Pancreas (tissue), 10 donors: ENCODE measurements at regions not wholly inside any gene's neighbourhood (a gene's known extent, or its start where the extent isn't known, plus 50 kb on each side); places are given as distances from the start of the nearest gene placed in this dataset.

Experiments used
- ATAC-seq, 4 donors: fragments of 200-7000 bp; cut with Tn5 transposase; one replicate each; pipeline versions ENCODE4 v1.8.0 to v1.9.1; 2020; ENCODE audit warnings: mild to moderate bottlenecking in 4 of 4, moderate library complexity in 4 of 4
- DNase-seq, 6 donors: peaks; one replicate each; pipeline ENCODE4 v3.0.0-alpha.2; 2020
- FAIRE-seq: peaks from 2 replicates; lab custom pipeline; 2012; peaks lifted over from hg19 to GRCh38; lab: Jason Lieb, UNC
- H3K27ac ChIP-seq, 4 donors: fragments of 200-600 bp; sonication (generic); 1 replicate in 3 of 4; 2 replicates in 1 of 4; pipeline versions ENCODE4 v1.5.0 to v1.8.0; 2020
- H3K27me3 ChIP-seq, 4 donors: fragments of 200-600 bp; one replicate each; pipeline ENCODE4 v1.8.0; 2021
- H3K36me3 ChIP-seq, 3 donors: fragments of 200-600 bp; sonication (generic) in 1 of 3; one replicate each; pipeline versions ENCODE4 v1.5.0 to v1.8.0; 2020 to 2021
- H3K4me1 ChIP-seq, 3 donors: fragments of 200-600 bp; one replicate each; pipeline ENCODE4 v1.8.0; 2021
- H3K4me3 ChIP-seq, 4 donors: fragments of 200-600 bp; sonication (generic) in 2 of 4; one replicate each; pipeline versions ENCODE4 v1.5.0 to v1.8.0; 2020 to 2021
- H3K9me3 ChIP-seq, 4 donors: fragments of 200-600 bp; one replicate each; pipeline ENCODE4 v1.8.0; 2021
- WGBS, 2 donors: extraction: QIAGEN DNeasy Blood & Tissue Kit; methylation state at CpG; one replicate each; pipeline ENCODE4 v1.1.7; 2013; 5-methylcytosine and 5-hydroxymethylcytosine counted together
- intact Hi-C, 3 donors: fragments of 100-400 bp; cut with DNase I; formaldehyde crosslinking; loops; one replicate each; pipeline versions ENCODE4 v1.11.1 to v1.14.2; 2022
- TF ChIP-seq, protein P1 (sequence below), 4 donors: fragments of 200-600 bp; sonication (generic) in 3 of 4; IDR thresholded peaks; one replicate each; pipeline versions ENCODE4 v1.5.0 to v1.8.0; 2021; ENCODE audit warnings: antibody characterized with exemption in 4 of 4
- donor health status: healthy with polysubstance abuse.
- donor health status: DM: no; HTN: no; CAD: no; lungs with moderate emphysema.
- donor health status: DM: no; HTN: no; CAD: no.
- donor health status: control.
- donor health status: control.
- donor health status: Bipolar disorder and iron deficiency.
- donor health status: DM: yes; HTN: yes; CAD: no.
- donor health status: DM: no; HTN: no; CAD: no.
- donor health status: DM: no; HTN: no; CAD: no.
- donor health status: DM: yes; HTN: yes; CAD: no.

DNA sequence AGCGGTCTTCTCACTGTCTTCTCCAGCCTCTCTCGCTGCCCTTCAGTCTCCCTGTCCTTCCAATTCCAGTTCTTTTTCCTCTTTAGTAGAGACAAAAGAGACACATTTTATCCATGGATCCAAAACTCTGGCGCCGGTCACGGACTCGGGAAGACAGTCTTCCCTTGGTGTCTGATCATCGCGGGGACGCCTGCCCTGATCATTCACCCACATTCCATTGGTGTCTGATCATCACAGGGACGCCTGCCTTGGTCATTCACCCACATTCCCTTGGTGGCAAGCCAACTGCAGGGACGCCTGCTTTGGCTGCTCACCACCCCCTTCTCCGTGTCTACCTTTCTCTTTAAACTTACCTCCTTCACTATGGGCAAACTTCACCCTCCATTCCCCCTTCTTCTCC lies 619.5 kb downstream of the RERGL start:
- no peak overlapping the region for H3K4me3 ChIP-seq
- ATAC-seq (no peak), DNase-seq (no peak), FAIRE-seq (no peak)
- H3K9me3 ChIP-seq: no peaks in the 10 kb centered on the region
- no peaks in the 10 kb centered on the region for H3K27me3 ChIP-seq
- H3K4me1 ChIP-seq: no peaks in the 10 kb centered on the region
- H3K36me3 ChIP-seq: no peaks in the 10 kb centered on the region
- H3K27ac ChIP-seq: no peak overlapping the region
- TF ChIP-seq, protein P1, sequence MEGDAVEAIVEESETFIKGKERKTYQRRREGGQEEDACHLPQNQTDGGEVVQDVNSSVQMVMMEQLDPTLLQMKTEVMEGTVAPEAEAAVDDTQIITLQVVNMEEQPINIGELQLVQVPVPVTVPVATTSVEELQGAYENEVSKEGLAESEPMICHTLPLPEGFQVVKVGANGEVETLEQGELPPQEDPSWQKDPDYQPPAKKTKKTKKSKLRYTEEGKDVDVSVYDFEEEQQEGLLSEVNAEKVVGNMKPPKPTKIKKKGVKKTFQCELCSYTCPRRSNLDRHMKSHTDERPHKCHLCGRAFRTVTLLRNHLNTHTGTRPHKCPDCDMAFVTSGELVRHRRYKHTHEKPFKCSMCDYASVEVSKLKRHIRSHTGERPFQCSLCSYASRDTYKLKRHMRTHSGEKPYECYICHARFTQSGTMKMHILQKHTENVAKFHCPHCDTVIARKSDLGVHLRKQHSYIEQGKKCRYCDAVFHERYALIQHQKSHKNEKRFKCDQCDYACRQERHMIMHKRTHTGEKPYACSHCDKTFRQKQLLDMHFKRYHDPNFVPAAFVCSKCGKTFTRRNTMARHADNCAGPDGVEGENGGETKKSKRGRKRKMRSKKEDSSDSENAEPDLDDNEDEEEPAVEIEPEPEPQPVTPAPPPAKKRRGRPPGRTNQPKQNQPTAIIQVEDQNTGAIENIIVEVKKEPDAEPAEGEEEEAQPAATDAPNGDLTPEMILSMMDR (IDR thresholded peaks at IDR 0.05): no peak
- intact Hi-C loops: no loop called here
- 77 to 87% methylated on average over 12 of the region's 12 CpGs for WGBS, 2 donors

DNA sequence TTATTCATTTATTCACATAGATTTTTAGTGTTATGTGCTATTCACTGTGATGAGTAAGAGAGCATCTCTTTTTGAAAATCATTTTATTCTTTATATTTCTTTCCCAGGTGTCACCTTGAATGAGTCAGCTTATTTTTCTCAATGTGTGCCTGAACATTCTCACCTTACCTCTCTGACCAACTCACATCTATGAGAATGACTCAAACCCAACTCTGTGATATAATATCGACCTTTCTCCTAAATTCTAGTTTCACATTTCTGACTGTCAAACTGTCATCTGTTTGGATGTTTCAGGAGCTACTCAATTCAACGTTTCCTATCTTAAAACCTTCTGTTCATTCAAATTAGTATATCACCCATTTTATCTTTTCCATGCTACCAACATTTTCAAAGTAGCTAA lies 630.8 kb downstream of the RERGL start:
- no peak for ATAC-seq

DNA sequence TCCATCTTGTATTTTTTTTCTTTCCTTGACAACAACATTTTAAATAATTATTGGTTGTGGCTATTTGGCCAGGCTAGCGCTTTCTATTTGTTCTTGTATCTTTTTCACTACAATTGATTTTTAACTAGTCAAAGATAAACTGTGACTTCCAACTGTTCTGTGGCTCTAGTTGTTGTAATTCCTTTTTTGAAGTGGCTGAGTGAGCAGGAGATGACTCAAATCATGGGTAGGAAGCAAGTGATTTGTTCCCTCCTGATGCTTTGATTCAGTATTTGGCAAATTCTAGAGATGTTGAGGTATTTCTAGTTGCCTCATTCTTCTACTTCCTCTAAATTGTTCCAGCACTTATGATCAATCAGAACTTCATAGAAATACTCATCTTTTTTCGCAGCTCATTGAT lies 633.5 kb downstream of the RERGL start:
- H3K4me3 ChIP-seq: no peak overlapping the region
- TF ChIP-seq, protein P1 (IDR thresholded peaks at IDR 0.05): no peak
- no peaks in the 10 kb centered on the region for H3K9me3 ChIP-seq
- WGBS, 2 donors: 35 to 38% methylated on average over 2 of the region's 2 CpGs
- DNase-seq (no peak), FAIRE-seq (no peak), ATAC-seq (no peak)
- H3K36me3 ChIP-seq: no peaks in the 10 kb centered on the region
- intact Hi-C loops: no loop called here
- no peaks in the 10 kb centered on the region for H3K4me1 ChIP-seq
- no peak overlapping the region for H3K27ac ChIP-seq
- H3K27me3 ChIP-seq: no peaks in the 10 kb centered on the region

More for the DNA sequence above, 630.8 kb downstream of the RERGL start:
- Histone ChIP-seq H3K36me3 (no peaks in the 10 kb centered on the region), H3K4me1 (no peaks in the 10 kb centered on the region), H3K27ac (no peak overlapping the region), H3K9me3 (no peaks in the 10 kb centered on the region), H3K4me3 (no peak overlapping the region), H3K27me3 (no peaks in the 10 kb centered on the region)
- intact Hi-C loops: no loop called here
- TF ChIP-seq, protein P1 (IDR thresholded peaks at IDR 0.05): no peak
- FAIRE-seq: no peak
- 40 to 50% methylated on average over 2 of the region's 2 CpGs for WGBS, 2 donors
- DNase-seq: no peak

DNA sequence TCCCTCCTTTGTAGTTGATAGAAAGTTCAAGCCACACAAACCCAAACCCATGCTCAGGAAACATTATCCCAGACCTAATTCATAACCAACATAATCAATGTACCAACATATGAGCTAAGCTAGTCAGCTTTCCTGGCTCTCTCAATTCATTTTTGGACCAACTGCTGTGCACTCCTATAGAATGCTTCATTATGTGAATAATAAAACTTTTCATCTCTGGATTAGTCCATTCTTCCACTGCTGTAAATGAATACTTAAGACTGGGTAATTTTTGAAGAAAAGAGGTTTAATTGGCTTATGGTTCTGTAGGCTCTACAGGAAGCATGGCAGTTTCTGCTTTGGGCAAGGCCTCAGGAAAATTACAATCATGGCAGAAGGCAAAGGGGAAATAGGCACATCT lies 651.9 kb downstream of the RERGL start:
- H3K4me1 ChIP-seq: no peaks in the 10 kb centered on the region
- intact Hi-C loops: no loop called here
- no peak for ATAC-seq
- no peaks in the 10 kb centered on the region for H3K9me3 ChIP-seq
- no peaks in the 10 kb centered on the region for H3K36me3 ChIP-seq
- H3K27me3 ChIP-seq: no peaks in the 10 kb centered on the region
- DNase-seq: no peak
- FAIRE-seq: no peak
- H3K4me3 ChIP-seq: no peak overlapping the region
- H3K27ac ChIP-seq: no peak overlapping the region
- TF ChIP-seq, protein P1 (IDR thresholded peaks at IDR 0.05): no peak

DNA sequence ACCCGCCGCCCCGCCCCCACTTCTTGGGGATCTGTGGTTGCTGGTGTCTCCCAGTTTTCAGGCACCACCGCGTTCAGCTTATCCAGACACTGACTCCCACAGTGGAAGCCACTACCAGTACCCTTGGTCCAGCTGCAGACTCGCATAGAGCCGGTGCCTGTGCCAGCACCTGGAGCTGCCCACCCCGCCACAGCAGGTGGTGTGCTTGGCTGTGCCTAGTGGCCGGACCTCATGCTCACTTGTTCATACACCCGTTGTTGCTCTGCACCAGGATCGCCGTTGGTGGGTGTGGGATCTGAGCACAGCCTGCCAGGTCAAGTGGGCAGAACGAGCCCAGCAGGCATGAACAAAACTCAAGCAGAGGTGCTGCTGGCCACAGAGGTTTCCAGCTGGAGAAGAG lies 673.2 kb downstream of the RERGL start:
- Histone ChIP-seq H3K4me3 (no peak overlapping the region), H3K36me3 (no peaks in the 10 kb centered on the region), H3K4me1 (no peaks in the 10 kb centered on the region), H3K27ac (no peak overlapping the region), H3K9me3 (no peaks in the 10 kb centered on the region), H3K27me3 (no peaks in the 10 kb centered on the region)
- ATAC-seq (no peak), FAIRE-seq (no peak), DNase-seq (peak in 1 of 6 donors; percentile 57)
- intact Hi-C loops: no loop called here
- 75 to 86% methylated on average over 13 of the region's 13 CpGs for WGBS, 2 donors
- TF ChIP-seq, protein P1 (IDR thresholded peaks at IDR 0.05): no peak
